WTC11 (cell line): ENCODE measurements at regions not wholly inside any gene's neighbourhood (a gene's known extent, or its start where the extent isn't known, plus 50 kb on each side); places are given as distances from the start of the nearest gene placed in this dataset.
"Not testable (repeated sequence)": the region's sequence is repeated elsewhere in the genome, so short reads cannot be mapped to it uniquely, and the experiment has no call there.

Experiments used
- CDX4 ChIP-seq: fragments of 250-450 bp; sonication (Bioruptor Pico); IDR thresholded peaks from 2 replicates; pipeline ENCODE4 v1.9.0; 2021; ENCODE audit warnings: moderate library complexity, mild to moderate bottlenecking, inconsistent platforms, borderline replicate concordance
- CREB1 ChIP-seq: sonication (generic); formaldehyde crosslinking; IDR thresholded peaks from 2 replicates; pipeline ENCODE4 v1.8.0; 2023; ENCODE audit warnings: mild to moderate bottlenecking, missing genetic modification reagents
- CTCF ChIP-seq: fragments of 200-600 bp; IDR thresholded peaks from 2 replicates; pipeline ENCODE4 v1.8.0; 2022; ENCODE audit warnings: antibody characterized with exemption
- ESRRA ChIP-seq: sonication (generic); formaldehyde crosslinking; IDR thresholded peaks from 2 replicates; pipeline ENCODE4 v1.8.1; 2022; ENCODE audit warnings: mild to moderate bottlenecking, missing genetic modification reagents, borderline replicate concordance
- IRF1 ChIP-seq: sonication (generic); formaldehyde crosslinking; IDR thresholded peaks from 2 replicates; pipeline ENCODE4 v1.8.0; 2023; ENCODE audit warnings: missing genetic modification reagents
- NFE2L1 ChIP-seq: sonication (generic); formaldehyde crosslinking; IDR thresholded peaks from 2 replicates; pipeline ENCODE4 v1.8.1; 2023; ENCODE audit warnings: missing genetic modification reagents
- NR1H2 ChIP-seq: sonication (generic); formaldehyde crosslinking; IDR thresholded peaks from 2 replicates; pipeline ENCODE4 v1.9.0; 2021; ENCODE audit warnings: mild to moderate bottlenecking, moderate library complexity, missing genetic modification reagents
- TCF7 ChIP-seq: sonication (generic); formaldehyde crosslinking; IDR thresholded peaks from 2 replicates; pipeline ENCODE4 v1.8.0; 2022; ENCODE audit warnings: mild to moderate bottlenecking, low read depth, missing genetic modification reagents, moderate library complexity
- TF ChIP-seq, protein P1 (sequence below): sonication (generic); formaldehyde crosslinking; IDR thresholded peaks from 2 replicates; pipeline ENCODE4 v1.8.0; 2022; ENCODE audit warnings: mild to moderate bottlenecking, missing genetic modification reagents
- TF ChIP-seq, protein P2 (sequence below): sonication (generic); formaldehyde crosslinking; IDR thresholded peaks from 2 replicates; pipeline ENCODE4 v1.8.0; 2022; ENCODE audit warnings: mild to moderate bottlenecking, missing genetic modification reagents
- TF ChIP-seq, protein P3 (sequence below): sonication (generic); formaldehyde crosslinking; IDR thresholded peaks from 2 replicates; pipeline ENCODE4 v1.8.1; 2022; ENCODE audit warnings: low read depth, mild to moderate bottlenecking, moderate library complexity, missing genetic modification reagents, borderline replicate concordance
- TF ChIP-seq, protein P4 (sequence below): sonication (generic); formaldehyde crosslinking; IDR thresholded peaks from 2 replicates; pipeline ENCODE4 v1.8.1; 2023; ENCODE audit warnings: mild to moderate bottlenecking, moderate library complexity, missing genetic modification reagents

GRCh38 chr10:42236401-42236800, 402.0 kb downstream of the ZNF33B start:
- TF ChIP-seq CTCF; ESRRA; NFE2L1 (CRISPR knock-in tag); TCF7 (CRISPR knock-in tag); IRF1; CREB1; CDX4 (CRISPR knock-in tag); NR1H2: not testable (repeated sequence)
- TF ChIP-seq, protein P1, sequence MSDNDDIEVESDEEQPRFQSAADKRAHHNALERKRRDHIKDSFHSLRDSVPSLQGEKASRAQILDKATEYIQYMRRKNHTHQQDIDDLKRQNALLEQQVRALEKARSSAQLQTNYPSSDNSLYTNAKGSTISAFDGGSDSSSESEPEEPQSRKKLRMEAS (CRISPR knock-in tag), result not testable (repeated sequence)
- TF ChIP-seq, protein P2, sequence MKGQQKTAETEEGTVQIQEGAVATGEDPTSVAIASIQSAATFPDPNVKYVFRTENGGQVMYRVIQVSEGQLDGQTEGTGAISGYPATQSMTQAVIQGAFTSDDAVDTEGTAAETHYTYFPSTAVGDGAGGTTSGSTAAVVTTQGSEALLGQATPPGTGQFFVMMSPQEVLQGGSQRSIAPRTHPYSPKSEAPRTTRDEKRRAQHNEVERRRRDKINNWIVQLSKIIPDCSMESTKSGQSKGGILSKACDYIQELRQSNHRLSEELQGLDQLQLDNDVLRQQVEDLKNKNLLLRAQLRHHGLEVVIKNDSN, result not testable (repeated sequence)
- TF ChIP-seq, protein P3, sequence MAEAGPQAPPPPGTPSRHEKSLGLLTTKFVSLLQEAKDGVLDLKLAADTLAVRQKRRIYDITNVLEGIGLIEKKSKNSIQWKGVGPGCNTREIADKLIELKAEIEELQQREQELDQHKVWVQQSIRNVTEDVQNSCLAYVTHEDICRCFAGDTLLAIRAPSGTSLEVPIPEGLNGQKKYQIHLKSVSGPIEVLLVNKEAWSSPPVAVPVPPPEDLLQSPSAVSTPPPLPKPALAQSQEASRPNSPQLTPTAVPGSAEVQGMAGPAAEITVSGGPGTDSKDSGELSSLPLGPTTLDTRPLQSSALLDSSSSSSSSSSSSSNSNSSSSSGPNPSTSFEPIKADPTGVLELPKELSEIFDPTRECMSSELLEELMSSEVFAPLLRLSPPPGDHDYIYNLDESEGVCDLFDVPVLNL (CRISPR knock-in tag), result not testable (repeated sequence)
- TF ChIP-seq, protein P4, sequence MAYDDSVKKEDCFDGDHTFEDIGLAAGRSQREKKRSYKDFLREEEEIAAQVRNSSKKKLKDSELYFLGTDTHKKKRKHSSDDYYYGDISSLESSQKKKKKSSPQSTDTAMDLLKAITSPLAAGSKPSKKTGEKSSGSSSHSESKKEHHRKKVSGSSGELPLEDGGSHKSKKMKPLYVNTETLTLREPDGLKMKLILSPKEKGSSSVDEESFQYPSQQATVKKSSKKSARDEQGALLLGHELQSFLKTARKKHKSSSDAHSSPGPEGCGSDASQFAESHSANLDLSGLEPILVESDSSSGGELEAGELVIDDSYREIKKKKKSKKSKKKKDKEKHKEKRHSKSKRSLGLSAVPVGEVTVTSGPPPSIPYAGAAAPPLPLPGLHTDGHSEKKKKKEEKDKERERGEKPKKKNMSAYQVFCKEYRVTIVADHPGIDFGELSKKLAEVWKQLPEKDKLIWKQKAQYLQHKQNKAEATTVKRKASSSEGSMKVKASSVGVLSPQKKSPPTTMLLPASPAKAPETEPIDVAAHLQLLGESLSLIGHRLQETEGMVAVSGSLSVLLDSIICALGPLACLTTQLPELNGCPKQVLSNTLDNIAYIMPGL, result not testable (repeated sequence)
